HG02885 (cell line): ENCODE measurements at regions not wholly inside any gene's neighbourhood (a gene's known extent, or its start where the extent isn't known, plus 50 kb on each side); places are given as distances from the start of the nearest gene placed in this dataset.

ENCODE experiments used
- ATAC-seq: cut with Tn5 transposase; IDR thresholded peaks from one replicate; pipeline ENCODE4 v1.9.1; 2021; ENCODE audit warnings: mild to moderate bottlenecking; ENCODE audit not compliant: unreplicated experiment, poor library complexity

- no peak for ATAC-seq
These were observed 900.4 kb upstream of the CDH2 start for GRCh38 chr18:29077344-29077743.

- no peak for ATAC-seq
These were observed 899.7 kb upstream of the CDH2 start for GRCh38 chr18:29076645-29077044.

- ATAC-seq: no peak
These were observed 897.2 kb upstream of the CDH2 start for GRCh38 chr18:29074147-29074546.

GRCh38 chr18:29071869-29072268, 894.9 kb upstream of the CDH2 start:
- no peak for ATAC-seq

GRCh38 chr18:29063346-29063745, 886.4 kb upstream of the CDH2 start:
- no peak for ATAC-seq

- ATAC-seq: no peak
These were observed 886.0 kb upstream of the CDH2 start for GRCh38 chr18:29062921-29063320.

GRCh38 chr18:29060349-29060748, 883.4 kb upstream of the CDH2 start:
- no peak for ATAC-seq

- no peak for ATAC-seq
These were observed 880.8 kb upstream of the CDH2 start for GRCh38 chr18:29057703-29058102.

GRCh38 chr18:29056800-29057199, 879.9 kb upstream of the CDH2 start:
- no peak for ATAC-seq

- no peak for ATAC-seq
These were observed 865.0 kb upstream of the CDH2 start for GRCh38 chr18:29041976-29042375.

- ATAC-seq: no peak
These were observed 857.4 kb upstream of the CDH2 start for GRCh38 chr18:29034113-29034856.

GRCh38 chr18:29028560-29028959, 851.6 kb upstream of the CDH2 start:
- no peak for ATAC-seq

- no peak for ATAC-seq
These were observed 842.0 kb upstream of the CDH2 start for GRCh38 chr18:29018976-29019375.

GRCh38 chr18:29012883-29013465, 836.0 kb upstream of the CDH2 start:
- no peak for ATAC-seq

GRCh38 chr18:29012364-29012763, 835.4 kb upstream of the CDH2 start:
- ATAC-seq: no peak

GRCh38 chr18:29009250-29009803, 832.4 kb upstream of the CDH2 start:
- ATAC-seq: no peak

GRCh38 chr18:29008809-29009208, 831.9 kb upstream of the CDH2 start:
- no peak for ATAC-seq

GRCh38 chr18:29007986-29008654, 831.2 kb upstream of the CDH2 start:
- no peak for ATAC-seq

GRCh38 chr18:29004921-29005320, 828.0 kb upstream of the CDH2 start:
- no peak for ATAC-seq

- ATAC-seq: no peak
These were observed 826.3 kb upstream of the CDH2 start for GRCh38 chr18:29003194-29003593.

- ATAC-seq: no peak
These were observed 825.8 kb upstream of the CDH2 start for GRCh38 chr18:29002747-29003146.
